ENCODE measurements at regions not wholly inside any gene's neighbourhood (a gene's known extent, or its start where the extent isn't known, plus 50 kb on each side); places are given as distances from the start of the nearest gene placed in this dataset.
"Not testable (repeated sequence)": the region's sequence is repeated elsewhere in the genome, so short reads cannot be mapped to it uniquely, and the experiment has no call there.

DNA sequence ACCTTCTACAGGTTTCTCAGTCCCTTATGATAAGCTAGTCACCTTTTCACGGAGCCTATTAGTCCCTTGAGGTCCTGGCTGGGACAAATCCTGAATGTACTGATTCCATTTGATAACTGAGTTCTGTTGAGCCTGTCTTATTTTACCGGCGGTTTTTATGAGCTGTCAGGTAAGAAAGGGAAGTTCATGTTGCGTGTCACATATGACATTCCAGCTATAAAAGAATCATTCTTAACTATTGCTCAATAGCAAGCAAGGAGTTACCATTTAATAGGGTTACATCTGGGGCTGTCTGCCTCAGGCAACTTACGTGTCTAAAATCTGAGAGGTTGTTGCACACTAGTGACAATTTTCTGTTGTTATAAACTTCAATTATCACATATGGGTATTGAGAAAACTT is 394.6 kb downstream of the TECRL start:
- DNase-seq (ENCODE audit: low spot score) = no peak

DNA sequence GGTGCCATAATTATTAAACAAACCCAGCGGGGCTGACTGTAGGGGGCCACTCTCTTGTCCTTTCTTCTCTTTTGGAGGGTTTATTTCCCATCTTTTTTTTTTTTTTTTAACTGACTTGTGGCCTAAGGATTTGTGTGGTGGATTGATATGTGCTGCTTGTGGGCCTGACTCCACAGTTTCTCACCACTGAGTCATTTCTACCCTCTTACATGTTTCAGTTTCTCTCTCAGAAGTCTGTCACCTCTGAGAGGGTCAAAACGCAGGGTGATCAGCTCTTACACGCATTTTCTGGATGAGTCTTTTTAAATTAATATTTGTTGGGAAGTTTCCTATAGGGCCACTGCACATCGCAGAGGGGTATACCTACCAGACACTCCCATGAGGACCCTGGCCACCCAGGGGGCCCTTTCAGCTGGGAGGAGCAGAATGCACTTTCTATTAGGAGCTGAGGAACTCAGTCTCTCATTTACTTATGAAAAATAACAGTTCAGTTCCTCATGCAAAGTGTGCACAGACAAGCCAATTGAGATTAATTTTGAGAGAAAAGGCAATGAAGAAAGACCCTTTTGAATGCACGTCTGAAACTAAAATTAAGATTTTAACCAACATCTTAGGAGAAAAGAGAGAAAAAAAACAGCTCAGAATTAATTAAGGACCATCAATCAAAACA is 407.9 kb downstream of the TECRL start:
- DNase-seq (ENCODE audit: low spot score) = no peak

DNA sequence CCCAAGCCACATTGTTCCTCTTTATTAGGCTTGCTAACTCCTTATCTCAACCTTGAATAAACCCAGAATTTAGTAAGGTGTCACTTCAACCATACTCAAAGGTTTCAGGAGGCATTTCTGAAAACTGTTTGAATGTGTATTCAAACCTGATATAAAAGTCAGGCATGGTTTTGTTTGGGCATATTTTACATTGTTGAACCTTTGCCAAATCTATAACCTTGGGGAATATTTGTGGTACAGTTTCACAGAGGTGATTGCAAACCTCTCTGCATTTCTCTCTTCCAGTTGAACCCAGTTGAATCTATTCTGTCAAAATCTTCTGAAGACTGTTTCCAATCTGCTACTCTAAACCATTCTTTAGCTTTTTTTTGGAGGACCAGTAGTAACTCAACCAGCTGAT is 409.0 kb downstream of the TECRL start:
- DNase-seq (ENCODE audit: low spot score) = no peak

DNA sequence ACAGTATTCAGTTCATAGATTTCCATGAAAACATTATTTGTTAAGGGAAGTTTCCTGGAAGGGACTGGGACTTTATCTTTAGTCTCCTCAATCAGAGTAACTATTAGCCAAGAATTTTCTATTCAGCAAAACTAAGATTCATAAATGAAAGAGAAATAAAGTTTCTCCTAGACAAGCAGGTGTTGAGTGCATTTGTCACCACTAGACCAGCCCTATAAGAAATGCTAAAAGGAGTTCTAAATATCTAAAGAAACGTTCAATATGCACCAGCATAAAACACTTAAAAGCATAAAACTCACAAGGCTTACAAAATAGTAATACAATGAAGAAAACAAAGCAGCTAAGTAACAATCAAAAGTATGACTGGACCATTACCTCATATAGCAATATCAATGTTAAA is 423.0 kb downstream of the TECRL start:
- no peak for DNase-seq (ENCODE audit: low spot score)

DNA sequence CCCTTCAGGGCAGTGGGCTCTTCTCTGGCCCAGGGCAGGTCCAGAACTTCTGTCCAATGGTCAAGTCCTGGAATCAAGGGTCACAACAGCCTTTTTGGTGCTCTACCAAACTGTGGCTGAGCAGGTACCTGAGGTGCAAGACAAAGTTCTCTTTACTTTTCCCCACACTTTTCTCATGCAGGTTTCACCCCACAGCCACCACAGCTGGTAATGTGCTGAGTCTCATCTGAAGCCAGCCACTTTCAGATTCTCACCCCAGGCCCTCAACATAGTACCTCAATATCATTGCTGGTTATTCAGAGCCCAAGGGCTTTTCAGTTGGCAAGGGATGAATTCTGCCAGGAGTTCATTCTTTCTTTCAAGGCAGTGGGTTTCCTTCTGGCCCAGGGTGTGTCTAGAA is 426.0 kb downstream of the TECRL start:
- DNase-seq (ENCODE audit: low spot score) = no peak

DNA sequence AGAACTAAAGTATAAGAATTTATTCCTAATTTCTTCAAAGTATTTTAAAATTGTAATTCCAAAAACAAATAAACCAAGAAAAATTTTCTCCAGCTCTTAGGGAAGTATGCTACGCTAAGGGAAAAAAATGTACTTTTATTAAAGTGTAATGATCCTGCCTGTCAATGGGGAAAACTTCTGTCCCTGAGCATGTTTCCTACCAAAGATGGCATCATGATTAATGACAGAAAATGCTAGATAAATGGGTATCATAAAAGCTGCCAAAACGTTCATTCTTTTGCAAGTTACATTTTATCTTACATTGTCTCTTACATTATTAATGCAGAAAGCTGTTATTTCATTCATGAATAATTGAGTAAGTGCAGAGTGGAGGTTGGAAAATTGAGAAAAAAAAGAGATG is 443.4 kb downstream of the TECRL start:
- DNase-seq (ENCODE audit: low spot score) = no peak

DNA sequence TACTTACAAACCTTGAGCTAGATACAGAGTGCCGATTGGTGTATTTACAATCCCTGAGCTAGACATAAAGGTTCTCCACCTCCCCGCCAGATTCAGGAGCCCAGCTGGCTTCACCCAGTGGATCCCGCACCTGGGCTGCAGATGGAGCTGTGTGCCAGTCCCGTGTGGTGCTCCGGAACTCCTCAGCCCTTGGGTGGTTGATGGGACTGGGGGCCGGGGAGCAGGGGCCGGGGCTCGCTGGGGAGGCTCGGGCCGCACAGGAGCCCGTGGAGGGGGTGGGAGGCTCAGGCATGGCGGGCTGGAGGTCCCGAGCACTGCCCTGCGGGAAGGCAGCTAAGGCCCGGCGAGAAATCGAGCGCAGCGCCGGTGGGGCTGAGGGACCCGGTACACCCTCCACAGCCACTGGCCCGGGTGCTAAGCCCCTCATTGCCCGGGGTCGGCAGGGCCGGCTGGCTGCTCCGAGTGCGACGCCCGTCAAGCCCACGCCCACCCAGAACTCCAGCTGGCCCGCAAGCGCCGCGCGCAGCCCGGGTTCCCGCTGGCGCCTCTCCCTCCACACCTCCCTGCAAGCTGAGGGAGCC is 466.5 kb downstream of the TECRL start:
- not testable (repeated sequence) for DNase-seq (ENCODE audit: low spot score)

DNA sequence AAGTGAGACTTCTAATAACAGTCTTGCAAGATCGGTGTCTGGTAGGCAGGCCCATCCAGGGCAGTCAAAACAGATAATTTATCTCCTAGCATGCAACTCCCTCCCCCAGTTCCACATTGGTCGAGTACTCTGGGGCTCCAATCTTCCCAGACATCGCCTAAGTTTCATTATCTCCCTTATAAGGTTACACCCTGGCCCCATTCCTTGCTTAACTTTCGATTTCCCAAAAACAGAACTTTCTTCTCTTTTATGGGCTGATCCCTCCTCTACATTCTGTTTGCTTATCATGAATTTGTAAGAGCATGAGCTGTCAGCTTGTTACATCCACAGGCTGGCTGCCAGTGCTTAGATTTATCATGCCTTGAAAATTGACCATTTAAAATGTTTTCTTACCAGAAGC is 471.3 kb downstream of the TECRL start:
- DNase-seq (ENCODE audit: low spot score) = no peak

DNA sequence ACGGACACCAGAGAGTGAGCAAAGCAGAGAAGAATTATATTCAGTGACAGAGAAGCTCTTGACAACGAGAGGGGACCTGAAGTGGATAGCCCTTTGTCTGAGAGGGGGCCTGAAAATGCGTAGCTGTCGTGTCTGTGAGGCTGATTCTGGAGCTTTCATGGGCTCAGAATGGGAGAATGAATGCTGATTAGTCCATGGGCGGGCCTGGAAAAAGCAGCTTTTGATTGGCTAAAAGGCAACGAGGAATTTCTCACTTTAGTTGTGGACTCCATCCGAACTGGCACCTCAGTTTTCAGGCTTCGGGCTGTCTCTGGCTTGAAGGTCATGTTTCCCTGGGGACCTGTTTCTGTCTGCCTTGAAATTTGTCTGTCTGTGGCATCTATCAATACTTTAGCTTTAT is 487.1 kb downstream of the TECRL start:
- no peak for DNase-seq (ENCODE audit: low spot score)

DNA sequence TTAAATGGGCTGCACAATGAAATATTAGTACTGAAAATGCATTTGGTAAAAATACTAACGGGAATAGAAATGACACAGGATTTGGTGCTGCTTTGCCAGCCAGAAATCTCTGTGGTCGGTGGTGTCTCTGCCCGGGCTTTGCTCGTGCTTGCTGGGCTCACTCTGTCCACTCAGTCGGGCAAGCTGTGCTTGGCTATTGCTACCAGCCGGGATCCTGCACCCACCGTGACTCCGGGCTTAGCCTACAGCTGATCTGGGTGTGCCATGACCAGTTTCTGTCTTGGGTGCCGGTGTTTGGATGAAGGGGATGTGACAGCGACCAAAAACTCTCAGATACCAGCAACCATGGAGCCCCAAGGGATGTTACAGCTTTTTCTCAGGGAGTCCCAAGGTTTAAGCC is 487.7 kb downstream of the TECRL start:
- no peak for DNase-seq (ENCODE audit: low spot score)

DNA sequence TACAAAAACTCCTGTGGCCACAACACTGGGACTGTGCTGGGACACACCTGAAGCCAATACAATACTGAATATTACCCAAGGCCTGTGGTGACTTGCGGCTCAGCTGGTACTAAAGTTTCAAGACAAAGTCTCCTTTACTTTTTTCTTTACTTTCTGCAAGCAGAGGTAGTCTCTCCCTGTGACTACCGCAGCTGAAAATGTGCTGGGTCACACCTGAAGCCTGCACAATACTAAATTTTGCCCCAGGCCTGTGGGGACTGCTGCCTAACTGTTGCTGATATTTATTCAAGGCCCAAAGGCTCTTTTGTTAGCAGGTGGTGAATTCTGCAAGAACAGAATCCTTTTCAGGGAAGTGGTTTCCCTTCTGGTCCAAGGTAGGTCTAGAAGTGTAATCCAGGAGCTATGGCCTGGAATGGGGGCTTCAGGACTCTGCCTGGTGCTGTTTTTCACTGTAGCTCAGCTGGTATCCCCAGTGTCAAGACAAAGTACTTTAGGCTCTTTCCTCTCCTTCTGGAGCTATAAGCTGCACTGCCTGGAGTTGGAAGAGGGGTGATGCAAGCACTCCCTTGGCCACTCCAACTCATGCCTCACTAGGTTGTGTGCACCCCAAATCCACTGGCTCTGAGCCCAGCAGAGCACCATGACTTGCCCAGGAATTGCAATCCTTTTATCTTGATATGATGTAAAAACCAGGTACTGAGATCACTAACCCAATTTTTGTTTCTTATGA is 489.4 kb downstream of the TECRL start:
- no peak for DNase-seq (ENCODE audit: low spot score)

DNA sequence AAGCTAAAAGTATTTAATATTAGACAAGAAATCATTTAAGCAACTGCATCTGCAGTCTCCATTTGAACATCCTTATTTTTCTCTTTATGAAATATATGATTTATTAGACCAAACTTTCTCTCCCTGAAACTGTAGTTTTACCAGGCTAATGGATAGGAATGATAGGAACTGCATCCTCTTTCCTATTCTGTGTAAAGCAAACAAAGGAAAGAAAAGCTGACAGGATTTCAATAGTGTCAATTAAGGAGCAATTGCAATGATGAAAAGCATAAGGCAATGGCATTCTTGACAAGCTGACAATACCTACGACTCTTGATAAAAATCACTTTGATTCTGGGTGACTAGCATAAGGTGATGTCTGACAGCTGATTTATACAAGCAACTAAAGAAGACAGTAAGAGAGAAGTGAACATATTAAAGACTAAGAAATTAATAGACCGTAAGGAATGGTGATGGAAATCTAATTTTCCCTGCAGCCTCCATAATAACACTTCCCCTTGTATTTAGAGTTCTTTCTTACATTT is 502.5 kb downstream of the TECRL start:
- no peak for DNase-seq (ENCODE audit: low spot score)

DNA sequence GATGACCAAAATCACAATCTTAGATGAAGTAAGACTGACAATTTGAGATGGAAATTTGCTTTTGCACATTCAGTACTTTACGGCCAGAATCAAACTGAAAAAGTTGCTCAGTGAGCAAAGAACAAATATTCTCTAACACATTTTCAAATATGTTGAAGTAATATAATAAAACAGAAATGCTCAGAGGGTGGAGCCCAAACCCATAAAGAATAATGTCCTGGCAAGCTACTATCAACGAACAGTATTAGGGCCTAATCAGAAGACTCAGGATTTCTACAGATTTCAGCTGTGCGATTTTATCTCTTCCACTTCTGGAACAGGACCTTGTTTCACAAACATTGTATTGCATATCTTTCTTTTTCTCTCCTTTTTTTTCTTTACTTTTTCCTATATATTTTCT is 505.0 kb downstream of the TECRL start:
- no peak for DNase-seq (ENCODE audit: low spot score)

DNA sequence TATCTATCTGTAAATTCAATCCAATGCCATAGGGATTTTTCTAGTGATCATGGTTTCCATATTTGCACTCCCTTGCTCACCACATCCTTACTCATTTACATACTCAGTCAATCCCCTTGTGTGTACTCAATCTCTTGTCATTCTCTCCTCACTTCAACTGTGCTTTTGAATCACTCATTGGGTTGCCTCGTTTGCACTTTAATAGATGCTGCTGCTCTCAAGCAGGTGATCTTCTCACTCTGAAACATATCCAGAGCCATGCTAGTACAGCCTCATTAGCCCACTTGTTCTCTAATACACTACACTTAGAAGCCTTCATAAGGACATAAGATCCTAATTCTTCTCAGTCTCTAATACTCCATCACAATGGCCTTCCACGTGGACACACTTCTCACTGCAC is 507.9 kb downstream of the TECRL start:
- DNase-seq (ENCODE audit: low spot score) = no peak

DNA sequence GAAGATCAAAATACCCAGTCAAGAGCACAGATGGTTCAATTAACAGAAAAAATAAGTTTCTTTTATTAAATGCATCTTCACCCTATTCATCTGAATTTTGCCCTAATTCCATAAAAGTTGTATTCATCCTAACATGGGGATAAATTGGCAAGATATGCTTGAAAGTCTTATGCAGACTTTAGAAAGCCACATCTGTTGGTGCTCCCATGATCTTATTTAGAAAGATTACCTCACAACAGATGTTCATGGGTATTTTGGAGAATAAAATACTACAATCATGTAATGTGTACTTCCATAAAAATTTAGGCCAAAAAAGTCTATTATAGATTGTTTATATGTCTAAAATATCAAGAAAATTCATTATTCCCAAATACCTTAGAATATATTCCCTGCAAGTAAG is 510.3 kb downstream of the TECRL start:
- DNase-seq (ENCODE audit: low spot score) = no peak

DNA sequence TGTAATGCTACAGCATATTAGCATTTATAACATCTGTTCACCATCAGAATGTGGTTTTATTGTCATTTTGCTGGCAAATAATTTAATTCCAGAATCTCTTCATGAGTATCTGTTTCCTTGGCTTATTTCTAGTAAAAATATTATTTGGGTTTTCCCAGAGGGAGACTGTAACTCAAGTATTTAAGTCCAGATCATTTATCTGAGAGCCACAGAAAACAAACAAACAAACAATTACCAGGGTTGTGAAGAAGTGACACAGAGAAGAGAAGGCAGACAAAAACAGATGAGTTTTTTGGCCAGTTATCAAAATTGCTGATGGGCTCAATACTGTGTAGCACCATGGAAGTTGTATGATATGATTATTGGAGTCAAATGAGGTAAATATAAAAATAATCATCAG is 515.1 kb downstream of the TECRL start:
- DNase-seq (ENCODE audit: low spot score) = no peak

DNA sequence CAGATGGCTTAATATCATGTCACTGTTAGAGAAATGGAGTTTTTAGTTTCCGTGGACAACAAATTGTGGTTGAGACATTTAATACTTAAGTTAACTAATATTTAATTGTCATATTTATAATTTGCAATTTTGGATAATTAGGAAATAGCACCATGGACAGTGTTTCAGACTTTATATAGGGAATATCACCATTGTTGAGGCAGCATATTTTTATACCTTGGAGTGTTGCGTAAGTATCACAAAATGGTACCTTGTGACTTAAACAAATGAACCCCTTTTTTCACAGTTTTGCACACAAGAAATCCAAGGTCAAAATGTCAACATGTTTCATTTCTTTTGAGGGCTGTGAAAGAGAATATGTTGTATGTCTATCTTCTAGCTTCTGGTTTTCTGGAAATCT is 539.9 kb downstream of the TECRL start:
- DNase-seq (ENCODE audit: low spot score) = no peak

DNA sequence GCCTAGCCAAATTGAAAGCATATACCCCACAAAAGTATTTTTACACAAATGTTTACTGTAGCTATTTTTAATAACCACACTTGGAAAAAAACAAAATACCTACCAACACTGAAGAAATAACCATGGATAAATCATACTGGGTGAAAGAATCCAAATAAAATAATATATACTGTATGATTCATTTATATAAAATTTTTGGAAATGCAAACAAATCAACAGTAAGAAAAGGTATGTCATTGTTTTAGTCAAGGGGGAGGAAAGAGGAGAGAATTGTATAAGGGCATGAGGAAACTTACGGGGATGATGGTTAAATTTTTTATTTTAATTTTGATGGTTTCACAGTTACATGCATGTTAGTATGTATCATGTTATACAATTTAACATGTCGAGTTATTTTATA is 557.8 kb downstream of the TECRL start:
- DNase-seq (ENCODE audit: low spot score) = no peak

DNA sequence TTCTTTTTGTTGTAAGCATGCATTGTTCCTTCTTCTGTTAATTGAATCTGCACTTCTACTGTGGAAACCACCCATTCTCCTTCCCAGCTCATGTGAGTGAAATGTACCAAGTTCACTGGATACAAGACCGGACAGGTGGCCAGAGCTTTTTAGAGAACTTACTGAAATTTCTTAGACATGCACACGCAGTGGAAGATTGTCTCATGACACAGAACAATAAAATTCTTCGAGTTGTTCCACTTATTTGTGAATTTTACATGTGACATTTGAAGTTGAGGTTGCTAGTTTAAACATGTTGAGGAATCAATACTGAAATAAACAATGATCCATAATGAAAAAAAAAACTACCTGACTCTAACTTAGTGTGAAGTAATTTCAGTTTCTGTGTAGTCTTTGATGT is 568.0 kb downstream of the TECRL start:
- no peak for DNase-seq (ENCODE audit: low spot score)

DNA sequence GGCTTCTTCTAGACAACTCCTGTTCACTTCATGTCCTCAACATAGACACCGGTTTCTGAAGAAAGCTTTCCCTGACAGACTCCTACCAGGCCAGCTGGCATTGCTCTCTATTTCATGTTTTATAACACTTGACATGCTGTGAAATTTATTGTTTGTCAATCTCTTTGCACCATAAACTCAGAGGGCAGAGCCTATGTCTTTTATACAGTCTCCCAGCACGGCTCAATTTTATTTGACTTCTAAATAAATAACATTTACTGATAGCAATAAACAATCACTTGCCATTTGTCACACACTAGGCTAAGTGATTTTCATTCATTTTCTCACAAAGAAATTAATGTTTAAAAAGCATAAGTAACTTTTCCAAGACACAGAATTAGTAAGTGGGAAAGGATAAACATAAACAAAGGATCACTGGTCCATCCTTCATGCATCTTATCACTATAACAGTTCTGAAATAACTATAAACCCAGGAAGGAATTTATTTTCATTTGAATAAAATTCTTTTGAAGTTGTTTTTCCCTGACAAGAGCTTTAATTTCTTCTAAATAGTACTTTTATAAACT is 577.6 kb downstream of the TECRL start:
- no peak for DNase-seq (ENCODE audit: low spot score)

DNA sequence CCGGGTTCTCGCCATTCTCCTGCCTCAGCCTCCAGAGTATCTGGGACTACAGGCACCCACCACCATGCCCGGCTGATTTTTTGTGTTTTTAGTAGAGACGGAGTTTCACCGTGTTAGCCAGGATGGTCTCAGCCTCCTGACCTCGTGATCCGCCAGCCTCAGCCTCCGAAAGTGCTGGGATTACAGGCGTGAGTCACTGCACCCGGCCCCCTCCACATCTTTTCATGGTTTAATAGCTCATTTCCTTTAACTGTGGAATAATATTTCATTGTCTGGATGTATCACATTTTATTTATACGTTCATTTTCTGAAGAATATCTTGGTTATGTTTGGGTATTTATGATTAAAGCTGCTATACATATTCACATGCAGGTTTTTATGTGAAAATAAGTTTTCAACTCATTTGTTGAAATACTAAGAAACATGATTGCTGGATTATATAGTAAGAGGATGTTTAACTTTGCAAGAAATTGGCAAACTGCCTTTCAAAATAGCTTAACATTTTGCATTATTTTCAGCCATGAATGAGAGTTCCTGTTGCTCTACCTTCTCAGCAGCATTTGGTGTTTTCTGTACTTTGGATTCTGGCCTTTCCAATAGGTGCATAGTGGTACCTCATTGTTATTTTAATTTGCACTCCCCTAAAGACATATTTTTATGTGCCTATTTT is 591.9 kb downstream of the TECRL start:
- DNase-seq (ENCODE audit: low spot score) = no peak

DNA sequence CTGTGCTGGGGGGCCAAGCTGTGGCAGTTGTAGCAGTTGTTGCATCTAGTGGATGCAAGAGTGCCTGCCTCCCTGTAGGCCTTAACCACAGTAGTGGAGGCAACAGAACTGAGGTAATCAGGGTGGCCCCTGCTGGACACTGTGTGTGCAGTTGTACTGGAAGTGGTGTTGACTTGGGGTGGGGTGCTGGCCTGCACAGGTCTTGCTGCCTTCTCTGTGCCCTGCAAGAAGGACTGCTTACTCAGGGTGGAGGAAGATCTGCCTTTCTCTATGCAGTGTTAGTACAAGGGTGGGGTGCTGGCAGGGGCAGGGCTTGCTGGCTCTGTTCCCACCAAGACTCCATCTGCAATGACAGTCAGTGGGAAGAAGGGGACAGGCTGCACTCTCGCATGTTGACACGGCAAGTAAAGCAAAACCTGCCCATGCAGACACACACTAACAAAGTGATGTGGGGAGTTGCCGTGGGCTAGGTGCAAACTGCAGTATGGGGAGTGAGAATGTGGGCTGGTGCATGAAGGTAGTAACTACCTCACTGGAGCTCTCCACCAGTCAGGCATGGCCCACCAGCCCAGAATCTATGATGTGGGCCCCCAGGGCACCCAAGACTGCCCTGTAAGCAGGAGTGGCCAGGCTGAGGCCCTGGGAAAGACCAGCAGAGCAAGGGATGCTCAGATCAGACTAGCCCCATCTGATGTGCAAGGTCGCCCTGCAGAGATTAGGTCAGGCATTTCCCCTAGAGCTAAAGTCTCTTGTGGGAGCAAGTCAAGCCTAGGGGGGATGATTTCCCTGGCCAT is 594.9 kb downstream of the TECRL start:
- DNase-seq (ENCODE audit: low spot score) = no peak

Measured in HuH-7 (cell line).